GM18867 (cell line): ENCODE measurements at regions not wholly inside any gene's neighbourhood (a gene's known extent, or its start where the extent isn't known, plus 50 kb on each side); places are given as distances from the start of the nearest gene placed in this dataset.
"Not testable (repeated sequence)": the region's sequence is repeated elsewhere in the genome, so short reads cannot be mapped to it uniquely, and the experiment has no call there.

Source experiments
- ATAC-seq: cut with Tn5 transposase; IDR thresholded peaks from one replicate; pipeline ENCODE4 v1.9.1; 2021; ENCODE audit warnings: mild to moderate bottlenecking, moderate library complexity; ENCODE audit not compliant: unreplicated experiment

GRCh38 chr17:70320673-70321345, 151.5 kb downstream of the KCNJ2 start:
- ATAC-seq, result no peak

GRCh38 chr17:70321352-70321751, 152.0 kb downstream of the KCNJ2 start:
- no peak for ATAC-seq

- ATAC-seq, result no peak
These were observed 153.9 kb downstream of the KCNJ2 start for GRCh38 chr17:70323269-70323668.

GRCh38 chr17:70324031-70324430, 154.7 kb downstream of the KCNJ2 start:
- no peak for ATAC-seq

- ATAC-seq, result no peak
These were observed 157.9 kb downstream of the KCNJ2 start for GRCh38 chr17:70327279-70327678.

- no peak for ATAC-seq
These were observed 158.4 kb downstream of the KCNJ2 start for GRCh38 chr17:70327723-70328122.

- no peak for ATAC-seq
These were observed 160.4 kb downstream of the KCNJ2 start for GRCh38 chr17:70329721-70330120.

GRCh38 chr17:70331066-70331465, 161.7 kb downstream of the KCNJ2 start:
- not testable (repeated sequence) for ATAC-seq

- ATAC-seq, result no peak
These were observed 163.3 kb downstream of the KCNJ2 start for GRCh38 chr17:70332356-70333210.

GRCh38 chr17:70336411-70336810, 167.1 kb downstream of the KCNJ2 start:
- no peak for ATAC-seq

GRCh38 chr17:70338946-70339354, 169.6 kb downstream of the KCNJ2 start:
- peak; percentile 59 for ATAC-seq

GRCh38 chr17:70343114-70343513, 173.8 kb downstream of the KCNJ2 start:
- no peak for ATAC-seq

- no peak for ATAC-seq
These were observed 175.2 kb downstream of the KCNJ2 start for GRCh38 chr17:70344386-70345060.

GRCh38 chr17:70345061-70345460, 175.7 kb downstream of the KCNJ2 start:
- no peak for ATAC-seq

GRCh38 chr17:70352834-70353233, 183.5 kb downstream of the KCNJ2 start:
- ATAC-seq, result no peak

- ATAC-seq, result no peak
These were observed 184.2 kb downstream of the KCNJ2 start for GRCh38 chr17:70353408-70354092.

- no peak for ATAC-seq
These were observed 185.9 kb downstream of the KCNJ2 start for GRCh38 chr17:70355185-70355584.

- ATAC-seq, result no peak
These were observed 187.9 kb downstream of the KCNJ2 start for GRCh38 chr17:70357190-70357589.

- peak; percentile 86 for ATAC-seq
These were observed 195.8 kb downstream of the KCNJ2 start for GRCh38 chr17:70365091-70365583.

GRCh38 chr17:70366386-70366785, 197.1 kb downstream of the KCNJ2 start:
- ATAC-seq, result no peak

- no peak for ATAC-seq
These were observed 198.7 kb downstream of the KCNJ2 start for GRCh38 chr17:70368011-70368410.
